Stomach (tissue), 8 donors: ENCODE measurements at regions not wholly inside any gene's neighbourhood (a gene's known extent, or its start where the extent isn't known, plus 50 kb on each side); places are given as distances from the start of the nearest gene placed in this dataset.

Experiments
- DNase-seq, 2 donors: peaks; one replicate each; pipeline versions ENCODE4 v3.0.0 to v3.0.0-alpha.2; 2013 to 2019
- H3K27ac ChIP-seq, 5 donors: fragments of 200-600 bp in 4 of 5; sonication (generic) in 4 of 5; one replicate each; pipeline ENCODE4 v1.5.1; 2013 to 2019; ENCODE audit warnings: mild to moderate bottlenecking in 1 of 5, moderate library complexity in 1 of 5
- H3K27me3 ChIP-seq, 3 donors: fragments of 200-600 bp; sonication (generic); one replicate each; pipeline ENCODE4 v1.5.1; 2017 to 2019; ENCODE audit warnings: mixed run types in 1 of 3
- H3K36me3 ChIP-seq, 4 donors: fragments of 200-600 bp; sonication (generic); 1 replicate in 3 of 4; 2 replicates in 1 of 4; pipeline ENCODE4 v1.5.1; 2016 to 2019
- H3K4me1 ChIP-seq, 4 donors: fragments of 200-600 bp; sonication (generic); one replicate each; pipeline ENCODE4 v1.5.1; 2016 to 2019
- H3K4me3 ChIP-seq, 4 donors: fragments of 200-600 bp; sonication (generic) in 3 of 4; one replicate each; pipeline ENCODE4 v1.5.1; 2016 to 2019; ENCODE audit warnings: mild to moderate bottlenecking in 1 of 4
- H3K9me3 ChIP-seq, 4 donors: fragments of 200-600 bp; sonication (generic); one replicate each; pipeline ENCODE4 v1.5.1; 2016 to 2019
- EP300 ChIP-seq: sonication (generic); formaldehyde crosslinking; IDR thresholded peaks from one replicate; pipeline ENCODE4 v1.6.1; 2017; ENCODE audit warnings: antibody characterized with exemption
- POLR2A ChIP-seq, 4 donors: fragments of 450-650 bp; IDR thresholded peaks; one replicate each; pipeline ENCODE4 v1.6.1; 2016; ENCODE audit warnings: antibody characterized with exemption in 4 of 4, control low read depth in 2 of 4, mild to moderate bottlenecking in 1 of 4, moderate library complexity in 1 of 4
- POLR2AphosphoS5 ChIP-seq, 3 donors: sonication (generic); formaldehyde crosslinking; IDR thresholded peaks; one replicate each; pipeline ENCODE4 v1.6.1; 2016; ENCODE audit warnings: antibody characterized with exemption in 3 of 3
- WGBS, 5 donors: extraction: QIAGEN DNeasy Blood & Tissue Kit in 3 of 5; methylation state at CpG; one replicate each; pipeline versions ENCODE4 v1.1.5 to v1.1.7; 2013 to 2018; 5-methylcytosine and 5-hydroxymethylcytosine counted together
- intact Hi-C: fragments of 100-400 bp; cut with DNase I; formaldehyde crosslinking; loops from one replicate; pipeline ENCODE4 v1.15.1; 2023; ENCODE audit warnings: low total_unique reads
- TF ChIP-seq, protein P1 (sequence below), 7 experiments: fragments of 450-650 bp in 4 of 7; fragments of 200-600 bp in 3 of 7; sonication (generic) in 3 of 7; IDR thresholded peaks; one replicate each; pipeline ENCODE4 v1.5.1; 2016 to 2019; ENCODE audit warnings: antibody characterized with exemption in 7 of 7, control low read depth in 2 of 7, mild to moderate bottlenecking in 1 of 7
- donor health status: healthy with polysubstance abuse.
- donor health status: Bipolar disorder and iron deficiency.
- donor health status: healthy.

GRCh38 chr12:69092137-69092536, 147.2 kb upstream of the CPSF6 start:
- TF ChIP-seq POLR2AphosphoS5 (IDR thresholded peaks at IDR 0.05) (no peak), EP300 (no peak), POLR2A (IDR thresholded peaks at IDR 0.05) (no peak)
- TF ChIP-seq, protein P1, sequence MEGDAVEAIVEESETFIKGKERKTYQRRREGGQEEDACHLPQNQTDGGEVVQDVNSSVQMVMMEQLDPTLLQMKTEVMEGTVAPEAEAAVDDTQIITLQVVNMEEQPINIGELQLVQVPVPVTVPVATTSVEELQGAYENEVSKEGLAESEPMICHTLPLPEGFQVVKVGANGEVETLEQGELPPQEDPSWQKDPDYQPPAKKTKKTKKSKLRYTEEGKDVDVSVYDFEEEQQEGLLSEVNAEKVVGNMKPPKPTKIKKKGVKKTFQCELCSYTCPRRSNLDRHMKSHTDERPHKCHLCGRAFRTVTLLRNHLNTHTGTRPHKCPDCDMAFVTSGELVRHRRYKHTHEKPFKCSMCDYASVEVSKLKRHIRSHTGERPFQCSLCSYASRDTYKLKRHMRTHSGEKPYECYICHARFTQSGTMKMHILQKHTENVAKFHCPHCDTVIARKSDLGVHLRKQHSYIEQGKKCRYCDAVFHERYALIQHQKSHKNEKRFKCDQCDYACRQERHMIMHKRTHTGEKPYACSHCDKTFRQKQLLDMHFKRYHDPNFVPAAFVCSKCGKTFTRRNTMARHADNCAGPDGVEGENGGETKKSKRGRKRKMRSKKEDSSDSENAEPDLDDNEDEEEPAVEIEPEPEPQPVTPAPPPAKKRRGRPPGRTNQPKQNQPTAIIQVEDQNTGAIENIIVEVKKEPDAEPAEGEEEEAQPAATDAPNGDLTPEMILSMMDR (IDR thresholded peaks at IDR 0.05): no peak
- no peak for DNase-seq
- WGBS, 5 donors: 72 to 100% (median 87%) methylated on average over 4 of the region's 4 CpGs
- H3K4me3 ChIP-seq: no peak overlapping the region
- H3K36me3 ChIP-seq: no peaks in the 10 kb centered on the region
- no peaks in the 10 kb centered on the region for H3K27me3 ChIP-seq
- no peaks in the 10 kb centered on the region for H3K4me1 ChIP-seq
- H3K9me3 ChIP-seq: no peaks in the 10 kb centered on the region
- intact Hi-C loops: no loop called here
- H3K27ac ChIP-seq: no peak overlapping the region

GRCh38 chr12:69094606-69095216, 144.7 kb upstream of the CPSF6 start:
- no peak for DNase-seq
- H3K9me3 ChIP-seq: no peaks in the 10 kb centered on the region
- H3K27ac ChIP-seq: no peak overlapping the region
- no peaks in the 10 kb centered on the region for H3K4me1 ChIP-seq
- no peak overlapping the region for H3K4me3 ChIP-seq
- WGBS, 5 donors: 65 to 69% (median 67%) methylated on average over 4 of the region's 4 CpGs
- no peaks in the 10 kb centered on the region for H3K36me3 ChIP-seq
- no peaks in the 10 kb centered on the region for H3K27me3 ChIP-seq
- intact Hi-C loops: no loop called here
- TF ChIP-seq, protein P1 (IDR thresholded peaks at IDR 0.05): no peak
- no peak for TF ChIP-seq POLR2A (IDR thresholded peaks at IDR 0.05)
- no peak for TF ChIP-seq POLR2AphosphoS5 (IDR thresholded peaks at IDR 0.05)
- no peak for TF ChIP-seq EP300

DNA sequence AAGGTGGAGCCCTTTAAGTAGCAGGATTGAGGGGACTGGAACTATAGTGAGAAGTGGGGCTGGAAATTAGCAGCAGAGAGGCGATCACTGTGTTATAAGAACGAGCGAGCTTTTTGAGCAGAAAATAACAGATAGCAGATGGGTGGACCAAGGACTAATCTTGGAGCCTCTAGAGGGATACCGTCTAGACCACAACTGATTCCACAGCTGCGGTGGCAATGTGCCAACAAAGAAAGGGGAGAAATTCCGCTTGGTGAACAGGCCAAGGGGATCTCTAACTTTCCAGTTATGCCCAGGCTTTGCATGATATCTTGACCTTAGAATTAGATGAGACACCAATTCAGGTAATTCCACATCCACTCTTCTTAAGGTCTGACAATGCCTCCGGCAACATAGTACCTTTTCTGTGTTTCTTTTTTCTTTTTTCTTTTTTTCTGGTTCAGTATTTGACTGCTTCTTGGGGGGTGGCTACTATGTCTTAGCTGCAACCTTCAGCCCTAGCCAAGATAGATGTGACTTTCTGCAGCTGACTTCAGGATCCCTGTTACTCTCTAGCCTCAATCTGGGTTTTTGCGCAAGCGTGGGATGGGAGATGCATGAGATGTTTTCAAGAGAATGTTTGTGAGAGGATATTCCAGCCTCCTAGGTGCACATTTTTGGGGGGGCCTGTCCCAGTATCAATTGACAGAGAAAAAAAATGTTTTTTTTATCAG, 143.4 kb upstream of the CPSF6 start:
- DNase-seq: no peak
- no peaks in the 10 kb centered on the region for H3K9me3 ChIP-seq
- H3K4me1 ChIP-seq: no peaks in the 10 kb centered on the region
- WGBS, 5 donors: 64 to 84% (median 76%) methylated on average over 9 of the region's 9 CpGs
- no peak overlapping the region for H3K27ac ChIP-seq
- no peaks in the 10 kb centered on the region for H3K27me3 ChIP-seq
- H3K36me3 ChIP-seq: no peaks in the 10 kb centered on the region
- intact Hi-C loops: no loop called here
- H3K4me3 ChIP-seq: no peak overlapping the region
- TF ChIP-seq POLR2AphosphoS5 (IDR thresholded peaks at IDR 0.05) (no peak), EP300 (no peak), POLR2A (IDR thresholded peaks at IDR 0.05) (no peak)
- TF ChIP-seq, protein P1 (IDR thresholded peaks at IDR 0.05): no peak

DNA sequence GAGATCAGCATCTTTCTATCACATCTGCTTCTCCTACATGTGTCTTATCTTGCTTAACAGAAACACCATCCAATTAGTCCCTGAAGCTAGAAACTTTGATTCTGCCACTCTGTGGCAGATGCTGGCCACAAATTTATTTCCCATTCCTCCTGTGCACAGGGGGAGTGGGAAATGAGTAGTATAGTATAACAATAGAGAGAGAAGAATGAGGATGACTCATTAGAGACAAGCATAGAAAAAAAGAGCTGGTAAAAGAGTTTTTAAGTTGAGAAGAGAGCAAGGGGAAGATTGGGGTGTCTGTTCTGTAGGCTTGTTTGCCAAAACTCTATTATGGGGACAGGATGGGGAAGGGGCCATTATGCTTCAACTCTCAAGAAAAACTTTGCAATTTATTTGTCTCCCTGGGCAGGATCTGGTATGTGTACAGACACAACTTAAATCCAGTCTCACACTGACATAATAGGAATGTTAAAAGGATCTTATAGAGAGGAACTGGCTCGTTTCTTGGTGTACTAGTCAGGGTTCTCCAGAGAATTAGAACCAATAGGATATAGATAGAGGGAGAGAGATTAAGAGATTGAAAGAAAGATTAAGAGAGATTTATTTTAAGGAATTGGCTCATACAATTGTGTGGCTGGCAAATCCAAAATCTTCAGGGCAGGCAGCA, 142.6 kb upstream of the CPSF6 start:
- DNase-seq: no peak
- intact Hi-C loops: no loop called here
- no peak overlapping the region for H3K27ac ChIP-seq
- TF ChIP-seq EP300 (no peak), POLR2A (IDR thresholded peaks at IDR 0.05) (no peak), POLR2AphosphoS5 (IDR thresholded peaks at IDR 0.05) (no peak)
- TF ChIP-seq, protein P1 (IDR thresholded peaks at IDR 0.05): no peak
- no peaks in the 10 kb centered on the region for H3K27me3 ChIP-seq
- no peaks in the 10 kb centered on the region for H3K36me3 ChIP-seq
- no peak overlapping the region for H3K4me3 ChIP-seq
- no peaks in the 10 kb centered on the region for H3K4me1 ChIP-seq
- WGBS, 5 donors: 26 to 45% (median 39%) methylated on average over 1 of the region's 1 CpG
- no peaks in the 10 kb centered on the region for H3K9me3 ChIP-seq
